GM23338 (cell line): ENCODE measurements at regions not wholly inside any gene's neighbourhood (a gene's known extent, or its start where the extent isn't known, plus 50 kb on each side); places are given as distances from the start of the nearest gene placed in this dataset.

Experiments used
- ATAC-seq: fragments of 200-7000 bp; cut with Tn5 transposase; 3 replicates; pipeline ENCODE4 v1.9.1; 2020
- DNase-seq: peaks from one replicate; pipeline ENCODE4 v3.0.0-alpha.2; 2015; ENCODE audit warnings: low spot score
- H2AFZ ChIP-seq: fragments of 200-600 bp; sonication (generic); 2 replicates; pipeline ENCODE4 v1.8.0; 2016; ENCODE audit warnings: antibody characterized with exemption, mild to moderate bottlenecking, moderate library complexity
- H3F3A ChIP-seq: fragments of 200-600 bp; sonication (generic); replicated peaks from 2 replicates; pipeline ENCODE4 v1.8.0; 2017; ENCODE audit warnings: antibody characterized with exemption, mixed run types, low read depth
- H3K27ac ChIP-seq: fragments of 200-600 bp; sonication (generic); 2 replicates; pipeline ENCODE4 v1.6.1; 2016; ENCODE audit warnings: low read depth
- H3K27me3 ChIP-seq: fragments of 200-600 bp; sonication (generic); 2 replicates; pipeline ENCODE4 v1.8.0; 2016; ENCODE audit warnings: mild to moderate bottlenecking, mixed run types, moderate library complexity; ENCODE audit not compliant: insufficient read depth
- H3K36me3 ChIP-seq: fragments of 200-600 bp; sonication (generic); 2 replicates; pipeline ENCODE4 v1.8.0; 2016; ENCODE audit warnings: mild to moderate bottlenecking; ENCODE audit not compliant: insufficient read depth
- H3K4me1 ChIP-seq: fragments of 200-600 bp; sonication (generic); 2 replicates; pipeline ENCODE4 v1.8.0; 2016; ENCODE audit warnings: mild to moderate bottlenecking, moderate library complexity; ENCODE audit not compliant: insufficient read depth
- H3K4me2 ChIP-seq: fragments of 200-600 bp; sonication (generic); 2 replicates; pipeline ENCODE4 v1.7.1; 2017; ENCODE audit warnings: mixed run types
- H3K4me3 ChIP-seq: fragments of 200-600 bp; sonication (generic); 2 replicates; pipeline ENCODE4 v1.6.1; 2016; ENCODE audit warnings: mixed run types
- H3K79me2 ChIP-seq: fragments of 200-600 bp; sonication (generic); replicated peaks from 2 replicates; pipeline ENCODE4 v1.8.0; 2017; ENCODE audit warnings: mild to moderate bottlenecking; ENCODE audit not compliant: insufficient read depth
- H3K9me2 ChIP-seq: fragments of 200-600 bp; sonication (generic); 2 replicates; pipeline ENCODE4 v1.8.0; 2017; ENCODE audit not compliant: insufficient read depth
- H4K20me1 ChIP-seq: fragments of 200-600 bp; sonication (generic); replicated peaks from 2 replicates; pipeline ENCODE4 v1.8.0; 2017; ENCODE audit warnings: mild to moderate bottlenecking; ENCODE audit not compliant: insufficient read depth
- H3K27ac Mint-ChIP-seq: 2 replicates; pipeline ENCODE4 v1.8.0; 2020; ENCODE audit warnings: inconsistent platforms, mild to moderate bottlenecking, moderate library complexity, mixed read lengths
- H3K27me3 Mint-ChIP-seq: 3 replicates; pipeline ENCODE4 v1.8.0; 2022; ENCODE audit warnings: low read depth, mild to moderate bottlenecking, moderate library complexity, mixed read lengths, inconsistent platforms; ENCODE audit not compliant: insufficient read depth, poor library complexity
- H3K36me3 Mint-ChIP-seq: 3 replicates; pipeline ENCODE4 v1.8.0; 2021; ENCODE audit warnings: low read depth, mild to moderate bottlenecking, inconsistent platforms, moderate library complexity, mixed read lengths
- H3K4me1 Mint-ChIP-seq: 3 replicates; pipeline ENCODE4 v1.8.0; 2020; ENCODE audit warnings: mild to moderate bottlenecking, inconsistent platforms, mixed read lengths
- H3K4me3 Mint-ChIP-seq: 3 replicates; pipeline ENCODE4 v1.8.0; 2021; ENCODE audit warnings: moderate library complexity, mild to moderate bottlenecking, inconsistent platforms, mixed read lengths
- H3K9me3 Mint-ChIP-seq: 3 replicates; pipeline ENCODE4 v1.8.0; 2020; ENCODE audit warnings: moderate library complexity, mild to moderate bottlenecking, inconsistent platforms, mixed read lengths
- CREB1 ChIP-seq: fragments of 250-450 bp; sonication (Bioruptor Pico); IDR thresholded peaks from 2 replicates; pipeline ENCODE4 v1.5.0; 2020; ENCODE audit warnings: low read depth, mild to moderate bottlenecking, moderate library complexity
- ETS1 ChIP-seq: IDR thresholded peaks from 2 replicates; pipeline ENCODE4 v1.6.1; 2016; ENCODE audit warnings: antibody characterized with exemption
- EZH2 ChIP-seq: fragments of 200-600 bp; sonication (generic); IDR thresholded peaks from one replicate; pipeline ENCODE4 v1.8.0; 2017; ENCODE audit warnings: antibody characterized with exemption, mild to moderate bottlenecking, low read depth; ENCODE audit not compliant: unreplicated experiment
- JUNB ChIP-seq: IDR thresholded peaks from one replicate; pipeline ENCODE4 v1.6.1; 2016; ENCODE audit warnings: antibody characterized with exemption; ENCODE audit not compliant: unreplicated experiment
- NANOG ChIP-seq: IDR thresholded peaks from 2 replicates; pipeline ENCODE4 v1.6.1; 2016; ENCODE audit warnings: antibody characterized with exemption, borderline replicate concordance
- POLR2AphosphoS5 ChIP-seq: IDR thresholded peaks from 2 replicates; pipeline ENCODE4 v1.6.1; 2016; ENCODE audit warnings: antibody characterized with exemption, low read depth
- STAT1 ChIP-seq: IDR thresholded peaks from one replicate; pipeline ENCODE4 v1.6.1; 2016; ENCODE audit warnings: antibody characterized with exemption; ENCODE audit not compliant: unreplicated experiment
- ZNF114 ChIP-seq: fragments of 250-450 bp; sonication (Bioruptor Pico); IDR thresholded peaks from 2 replicates; pipeline ENCODE4 v1.5.0; 2020; ENCODE audit warnings: mild to moderate bottlenecking, moderate library complexity
- ZNF331 ChIP-seq: fragments of 250-450 bp; sonication (Bioruptor Pico); IDR thresholded peaks from 2 replicates; pipeline ENCODE4 v1.5.0; 2020; ENCODE audit warnings: low read depth, mild to moderate bottlenecking, moderate library complexity
- TF ChIP-seq, protein P1 (sequence below): IDR thresholded peaks from one replicate; pipeline ENCODE4 v1.6.1; 2018; ENCODE audit warnings: antibody characterized with exemption; ENCODE audit not compliant: unreplicated experiment
- TF ChIP-seq, protein P2 (sequence below): fragments of 250-450 bp; sonication (Bioruptor Pico); IDR thresholded peaks from 2 replicates; pipeline ENCODE4 v1.5.0; 2020; ENCODE audit warnings: mild to moderate bottlenecking, moderate library complexity

DNA sequence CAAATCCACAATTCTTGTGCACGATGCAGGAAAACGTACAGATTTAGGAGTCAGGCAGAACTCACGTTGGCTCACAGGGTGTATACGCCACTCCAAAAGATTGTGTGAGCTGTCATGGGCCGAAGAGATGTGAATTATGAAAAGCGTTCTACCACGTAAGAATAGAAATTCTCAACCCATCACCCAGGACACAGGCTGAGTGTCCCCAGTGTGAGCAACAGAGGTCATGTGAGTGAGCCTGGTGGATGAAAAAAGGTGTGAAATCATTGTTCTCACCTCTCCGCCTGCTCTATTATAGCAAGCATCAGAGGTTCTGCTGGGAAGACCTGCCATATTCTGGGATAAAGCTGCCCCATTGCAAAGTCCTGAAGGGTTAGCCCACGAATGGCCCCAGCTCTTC is 235.0 kb downstream of the MN1 start (continued):
- TF ChIP-seq, protein P1, sequence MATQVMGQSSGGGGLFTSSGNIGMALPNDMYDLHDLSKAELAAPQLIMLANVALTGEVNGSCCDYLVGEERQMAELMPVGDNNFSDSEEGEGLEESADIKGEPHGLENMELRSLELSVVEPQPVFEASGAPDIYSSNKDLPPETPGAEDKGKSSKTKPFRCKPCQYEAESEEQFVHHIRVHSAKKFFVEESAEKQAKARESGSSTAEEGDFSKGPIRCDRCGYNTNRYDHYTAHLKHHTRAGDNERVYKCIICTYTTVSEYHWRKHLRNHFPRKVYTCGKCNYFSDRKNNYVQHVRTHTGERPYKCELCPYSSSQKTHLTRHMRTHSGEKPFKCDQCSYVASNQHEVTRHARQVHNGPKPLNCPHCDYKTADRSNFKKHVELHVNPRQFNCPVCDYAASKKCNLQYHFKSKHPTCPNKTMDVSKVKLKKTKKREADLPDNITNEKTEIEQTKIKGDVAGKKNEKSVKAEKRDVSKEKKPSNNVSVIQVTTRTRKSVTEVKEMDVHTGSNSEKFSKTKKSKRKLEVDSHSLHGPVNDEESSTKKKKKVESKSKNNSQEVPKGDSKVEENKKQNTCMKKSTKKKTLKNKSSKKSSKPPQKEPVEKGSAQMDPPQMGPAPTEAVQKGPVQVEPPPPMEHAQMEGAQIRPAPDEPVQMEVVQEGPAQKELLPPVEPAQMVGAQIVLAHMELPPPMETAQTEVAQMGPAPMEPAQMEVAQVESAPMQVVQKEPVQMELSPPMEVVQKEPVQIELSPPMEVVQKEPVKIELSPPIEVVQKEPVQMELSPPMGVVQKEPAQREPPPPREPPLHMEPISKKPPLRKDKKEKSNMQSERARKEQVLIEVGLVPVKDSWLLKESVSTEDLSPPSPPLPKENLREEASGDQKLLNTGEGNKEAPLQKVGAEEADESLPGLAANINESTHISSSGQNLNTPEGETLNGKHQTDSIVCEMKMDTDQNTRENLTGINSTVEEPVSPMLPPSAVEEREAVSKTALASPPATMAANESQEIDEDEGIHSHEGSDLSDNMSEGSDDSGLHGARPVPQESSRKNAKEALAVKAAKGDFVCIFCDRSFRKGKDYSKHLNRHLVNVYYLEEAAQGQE = no peak
- no peak for TF ChIP-seq ZNF114 (CRISPR knock-in tag)
- no peak for TF ChIP-seq JUNB
- no peak for TF ChIP-seq CREB1 (CRISPR knock-in tag)
- no peak for TF ChIP-seq ZNF331
- TF ChIP-seq NANOG = no peak
- TF ChIP-seq POLR2AphosphoS5 = no peak

DNA sequence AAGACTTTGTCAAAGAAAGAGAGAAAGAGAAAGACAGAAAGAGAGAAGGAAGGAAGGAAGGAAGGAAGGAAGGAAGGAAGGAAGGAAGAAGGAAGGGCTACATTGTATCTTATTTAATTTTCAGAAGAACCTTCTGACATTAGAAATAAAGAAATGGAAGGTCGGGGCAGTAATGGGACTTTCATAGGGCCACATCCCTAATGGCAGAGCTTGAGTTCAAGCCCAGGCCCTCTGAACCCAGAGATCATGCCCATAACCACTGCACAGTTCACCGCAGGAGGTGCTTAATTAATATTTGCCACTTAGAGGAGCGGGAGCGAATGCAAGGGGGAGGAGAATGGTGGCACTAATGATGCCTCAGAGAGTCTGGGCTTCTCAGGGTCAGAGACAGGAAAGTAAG is 233.3 kb downstream of the MN1 start:
- Mint-ChIP-seq H3K4me1 (peaks cover 17% of the 10 kb centered on the region), H3K27ac (no peak overlapping the region), H3K4me3 (no peak overlapping the region), H3K36me3 (no peaks in the 10 kb centered on the region), H3K27me3 (peaks cover 2% of the 10 kb centered on the region), H3K9me3 (peaks cover 3% of the 10 kb centered on the region; the same call in 2 of the 3 replicates)
- no peak overlapping the region for H2AFZ ChIP-seq
- H3K9me2 ChIP-seq = no peaks in the 10 kb centered on the region
- no peak overlapping the region for H3K27ac ChIP-seq
- H3K4me2 ChIP-seq = no peak overlapping the region
- H3K4me1 ChIP-seq = peaks cover 15% of the 10 kb centered on the region; the same call in 1 of the 2 replicates
- ATAC-seq (no peak), DNase-seq (no peak)
- no peaks in the 10 kb centered on the region for H3K27me3 ChIP-seq
- no peaks in the 10 kb centered on the region for H3F3A ChIP-seq
- no peak overlapping the region for H3K4me3 ChIP-seq
- H3K36me3 ChIP-seq = no peaks in the 10 kb centered on the region
- peaks cover 3% of the 10 kb centered on the region; the same call in 1 of the 2 replicates for H4K20me1 ChIP-seq
- no peaks in the 10 kb centered on the region for H3K79me2 ChIP-seq
- TF ChIP-seq, protein P2, sequence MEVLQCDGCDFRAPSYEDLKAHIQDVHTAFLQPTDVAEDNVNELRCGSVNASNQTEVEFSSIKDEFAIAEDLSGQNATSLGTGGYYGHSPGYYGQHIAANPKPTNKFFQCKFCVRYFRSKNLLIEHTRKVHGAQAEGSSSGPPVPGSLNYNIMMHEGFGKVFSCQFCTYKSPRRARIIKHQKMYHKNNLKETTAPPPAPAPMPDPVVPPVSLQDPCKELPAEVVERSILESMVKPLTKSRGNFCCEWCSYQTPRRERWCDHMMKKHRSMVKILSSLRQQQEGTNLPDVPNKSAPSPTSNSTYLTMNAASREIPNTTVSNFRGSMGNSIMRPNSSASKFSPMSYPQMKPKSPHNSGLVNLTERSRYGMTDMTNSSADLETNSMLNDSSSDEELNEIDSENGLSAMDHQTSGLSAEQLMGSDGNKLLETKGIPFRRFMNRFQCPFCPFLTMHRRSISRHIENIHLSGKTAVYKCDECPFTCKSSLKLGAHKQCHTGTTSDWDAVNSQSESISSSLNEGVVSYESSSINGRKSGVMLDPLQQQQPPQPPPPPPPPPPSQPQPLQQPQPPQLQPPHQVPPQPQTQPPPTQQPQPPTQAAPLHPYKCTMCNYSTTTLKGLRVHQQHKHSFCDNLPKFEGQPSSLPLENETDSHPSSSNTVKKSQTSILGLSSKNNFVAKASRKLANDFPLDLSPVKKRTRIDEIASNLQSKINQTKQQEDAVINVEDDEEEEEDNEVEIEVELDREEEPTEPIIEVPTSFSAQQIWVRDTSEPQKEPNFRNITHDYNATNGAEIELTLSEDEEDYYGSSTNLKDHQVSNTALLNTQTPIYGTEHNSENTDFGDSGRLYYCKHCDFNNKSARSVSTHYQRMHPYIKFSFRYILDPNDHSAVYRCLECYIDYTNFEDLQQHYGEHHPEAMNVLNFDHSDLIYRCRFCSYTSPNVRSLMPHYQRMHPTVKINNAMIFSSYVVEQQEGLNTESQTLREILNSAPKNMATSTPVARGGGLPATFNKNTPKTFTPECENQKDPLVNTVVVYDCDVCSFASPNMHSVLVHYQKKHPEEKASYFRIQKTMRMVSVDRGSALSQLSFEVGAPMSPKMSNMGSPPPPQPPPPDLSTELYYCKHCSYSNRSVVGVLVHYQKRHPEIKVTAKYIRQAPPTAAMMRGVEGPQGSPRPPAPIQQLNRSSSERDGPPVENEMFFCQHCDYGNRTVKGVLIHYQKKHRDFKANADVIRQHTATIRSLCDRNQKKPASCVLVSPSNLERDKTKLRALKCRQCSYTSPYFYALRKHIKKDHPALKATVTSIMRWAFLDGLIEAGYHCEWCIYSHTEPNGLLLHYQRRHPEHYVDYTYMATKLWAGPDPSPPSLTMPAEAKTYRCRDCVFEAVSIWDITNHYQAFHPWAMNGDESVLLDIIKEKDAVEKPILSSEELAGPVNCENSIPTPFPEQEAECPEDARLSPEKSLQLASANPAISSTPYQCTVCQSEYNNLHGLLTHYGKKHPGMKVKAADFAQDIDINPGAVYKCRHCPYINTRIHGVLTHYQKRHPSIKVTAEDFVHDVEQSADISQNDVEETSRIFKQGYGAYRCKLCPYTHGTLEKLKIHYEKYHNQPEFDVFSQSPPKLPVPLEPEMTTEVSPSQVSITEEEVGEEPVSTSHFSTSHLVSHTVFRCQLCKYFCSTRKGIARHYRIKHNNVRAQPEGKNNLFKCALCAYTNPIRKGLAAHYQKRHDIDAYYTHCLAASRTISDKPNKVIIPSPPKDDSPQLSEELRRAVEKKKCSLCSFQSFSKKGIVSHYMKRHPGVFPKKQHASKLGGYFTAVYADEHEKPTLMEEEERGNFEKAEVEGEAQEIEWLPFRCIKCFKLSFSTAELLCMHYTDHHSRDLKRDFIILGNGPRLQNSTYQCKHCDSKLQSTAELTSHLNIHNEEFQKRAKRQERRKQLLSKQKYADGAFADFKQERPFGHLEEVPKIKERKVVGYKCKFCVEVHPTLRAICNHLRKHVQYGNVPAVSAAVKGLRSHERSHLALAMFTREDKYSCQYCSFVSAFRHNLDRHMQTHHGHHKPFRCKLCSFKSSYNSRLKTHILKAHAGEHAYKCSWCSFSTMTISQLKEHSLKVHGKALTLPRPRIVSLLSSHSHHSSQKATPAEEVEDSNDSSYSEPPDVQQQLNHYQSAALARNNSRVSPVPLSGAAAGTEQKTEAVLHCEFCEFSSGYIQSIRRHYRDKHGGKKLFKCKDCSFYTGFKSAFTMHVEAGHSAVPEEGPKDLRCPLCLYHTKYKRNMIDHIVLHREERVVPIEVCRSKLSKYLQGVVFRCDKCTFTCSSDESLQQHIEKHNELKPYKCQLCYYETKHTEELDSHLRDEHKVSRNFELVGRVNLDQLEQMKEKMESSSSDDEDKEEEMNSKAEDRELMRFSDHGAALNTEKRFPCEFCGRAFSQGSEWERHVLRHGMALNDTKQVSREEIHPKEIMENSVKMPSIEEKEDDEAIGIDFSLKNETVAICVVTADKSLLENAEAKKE = no peak
- TF ChIP-seq, protein P1 = no peak
- no peak for TF ChIP-seq POLR2AphosphoS5
- TF ChIP-seq STAT1 = no peak
- TF ChIP-seq EZH2 = no peak
- no peak for TF ChIP-seq ZNF114 (CRISPR knock-in tag)
- TF ChIP-seq ETS1 = no peak
- TF ChIP-seq ZNF331 = no peak
